ENCODE measurements at regions not wholly inside any gene's neighbourhood (a gene's known extent, or its start where the extent isn't known, plus 50 kb on each side); places are given as distances from the start of the nearest gene placed in this dataset.

- Mint-ChIP-seq H3K4me1 (ENCODE audit: low read depth) (no peaks in the 10 kb centered on the region), H3K27ac (no peak overlapping the region), H3K36me3 (ENCODE audit: low read depth) (peaks cover 4% of the 10 kb centered on the region; the same call in 1 of the 2 replicates), H3K27me3 (ENCODE audit: insufficient read depth) (peaks cover 6% of the 10 kb centered on the region), H3K4me3 (no peak overlapping the region), H3K9me3 (peaks cover 8% of the 10 kb centered on the region)
- no peak for TF ChIP-seq CTCF (IDR thresholded peaks at IDR 0.05)
- no peak for DNase-seq
Observed at GRCh38 chr10:133008736-133009135, 66.4 kb upstream of the CFAP46 start.

GRCh38 chr10:133008196-133008595, 65.8 kb upstream of the CFAP46 start:
- no peak for TF ChIP-seq CTCF (IDR thresholded peaks at IDR 0.05)
- Mint-ChIP-seq H3K4me1 (ENCODE audit: low read depth) (no peaks in the 10 kb centered on the region), H3K27me3 (ENCODE audit: insufficient read depth) (peaks cover 12% of the 10 kb centered on the region), H3K9me3 (peaks cover 5% of the 10 kb centered on the region), H3K27ac (no peak overlapping the region), H3K36me3 (ENCODE audit: low read depth) (peaks cover 1% of the 10 kb centered on the region; the same call in 1 of the 2 replicates), H3K4me3 (no peak overlapping the region)
- no peak for DNase-seq

- no peak for TF ChIP-seq CTCF (IDR thresholded peaks at IDR 0.05)
- Mint-ChIP-seq H3K36me3 (ENCODE audit: low read depth) (no peaks in the 10 kb centered on the region), H3K4me1 (ENCODE audit: low read depth) (no peaks in the 10 kb centered on the region)
Observed at GRCh38 chr10:133007360-133007858, 65.0 kb upstream of the CFAP46 start.

GRCh38 chr10:133006806-133007205, 64.4 kb upstream of the CFAP46 start:
- no peak for TF ChIP-seq CTCF (IDR thresholded peaks at IDR 0.05)
- DNase-seq = no peak
- H3K36me3 Mint-ChIP-seq (ENCODE audit: low read depth) = no peaks in the 10 kb centered on the region
- H3K27ac Mint-ChIP-seq = no peak overlapping the region
- H3K4me3 Mint-ChIP-seq = no peak overlapping the region
- H3K4me1 Mint-ChIP-seq (ENCODE audit: low read depth) = no peaks in the 10 kb centered on the region
- peaks cover 24% of the 10 kb centered on the region for H3K27me3 Mint-ChIP-seq (ENCODE audit: insufficient read depth)
- no peaks in the 10 kb centered on the region for H3K9me3 Mint-ChIP-seq

More at GRCh38 chr10:133007360-133007858, 65.0 kb upstream of the CFAP46 start:
- no peaks in the 10 kb centered on the region for H3K9me3 Mint-ChIP-seq
- DNase-seq = no peak
- H3K4me3 Mint-ChIP-seq = no peak overlapping the region
- H3K27ac Mint-ChIP-seq = no peak overlapping the region
- H3K27me3 Mint-ChIP-seq (ENCODE audit: insufficient read depth) = peaks cover 18% of the 10 kb centered on the region

- Mint-ChIP-seq H3K27ac (no peak overlapping the region), H3K9me3 (no peaks in the 10 kb centered on the region), H3K27me3 (ENCODE audit: insufficient read depth) (peaks cover 30% of the 10 kb centered on the region), H3K36me3 (ENCODE audit: low read depth) (no peaks in the 10 kb centered on the region), H3K4me3 (no peak overlapping the region), H3K4me1 (ENCODE audit: low read depth) (no peaks in the 10 kb centered on the region)
- no peak for DNase-seq
- TF ChIP-seq CTCF (IDR thresholded peaks at IDR 0.05) = no peak
Observed at GRCh38 chr10:133006202-133006601, 63.8 kb upstream of the CFAP46 start.

GRCh38 chr10:133004478-133004877, 62.1 kb upstream of the CFAP46 start:
- Mint-ChIP-seq H3K4me3 (no peak overlapping the region), H3K36me3 (ENCODE audit: low read depth) (no peaks in the 10 kb centered on the region), H3K27ac (no peak overlapping the region), H3K9me3 (no peaks in the 10 kb centered on the region), H3K27me3 (ENCODE audit: insufficient read depth) (peaks cover 46% of the 10 kb centered on the region), H3K4me1 (ENCODE audit: low read depth) (no peaks in the 10 kb centered on the region)
- TF ChIP-seq CTCF (IDR thresholded peaks at IDR 0.05) = no peak
- no peak for DNase-seq
